HG03060 (cell line): ENCODE measurements at regions not wholly inside any gene's neighbourhood (a gene's known extent, or its start where the extent isn't known, plus 50 kb on each side); places are given as distances from the start of the nearest gene placed in this dataset.

Experiments used
- ATAC-seq: cut with Tn5 transposase; IDR thresholded peaks from one replicate; pipeline ENCODE4 v1.9.1; 2021; ENCODE audit warnings: low read depth, moderate number of reproducible peaks; ENCODE audit not compliant: unreplicated experiment

DNA sequence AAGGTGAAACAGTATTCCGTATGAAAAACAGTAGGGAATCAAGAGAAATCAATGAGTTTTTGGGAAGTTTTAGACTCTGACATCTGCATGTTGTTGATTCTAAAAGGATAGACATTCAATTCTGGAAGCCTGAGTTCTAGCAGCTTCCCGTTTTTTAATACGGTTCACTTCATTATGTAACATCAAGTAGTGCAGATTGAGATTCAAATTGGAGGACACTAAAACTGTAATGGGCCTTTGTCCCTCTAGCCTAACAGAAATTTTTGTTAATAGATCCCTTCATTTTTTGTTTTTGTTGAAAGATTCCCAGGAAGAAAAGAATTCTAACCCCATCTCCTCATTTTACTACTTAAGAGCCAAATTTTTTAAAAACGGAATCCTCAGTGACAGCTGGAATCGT is 384.6 kb downstream of the SH3GL2 start:
- no peak for ATAC-seq

DNA sequence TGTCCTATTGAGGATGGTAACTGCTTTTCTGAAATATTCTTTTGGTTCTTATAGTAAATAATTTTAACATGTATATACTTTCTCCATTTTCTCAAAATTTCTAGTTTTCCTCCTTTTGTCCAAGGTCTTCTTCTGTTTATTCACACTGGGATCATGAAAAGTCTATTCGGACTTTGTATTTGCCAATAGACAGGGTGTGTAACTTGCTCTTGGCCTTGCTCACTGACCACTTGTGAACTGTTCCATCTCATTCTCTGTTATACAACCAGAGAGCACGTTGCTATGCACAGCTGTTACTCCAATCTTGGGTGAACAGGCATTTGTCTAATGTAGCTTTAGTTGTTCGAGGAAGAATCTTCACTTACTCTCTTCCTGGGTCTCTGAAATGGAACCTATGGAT is 388.9 kb downstream of the SH3GL2 start:
- no peak for ATAC-seq

DNA sequence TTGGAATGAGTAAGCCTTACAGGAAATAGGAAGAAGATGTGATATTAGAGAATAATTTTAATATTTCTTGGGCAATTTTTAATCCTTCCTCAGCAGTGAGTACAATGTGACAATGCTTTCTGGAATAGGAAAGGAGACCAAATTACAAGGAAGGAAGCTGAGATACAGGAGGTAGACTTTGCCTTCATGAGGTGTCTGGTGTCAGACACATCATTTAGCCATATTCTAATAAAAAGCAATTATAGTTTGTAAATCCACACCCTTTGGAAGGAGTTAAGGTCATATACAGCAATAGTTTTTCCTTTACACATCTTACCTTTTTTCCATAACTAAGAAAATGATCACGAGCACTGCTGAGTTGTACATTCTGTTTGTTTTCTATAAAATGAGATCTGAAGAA is 390.4 kb downstream of the SH3GL2 start:
- ATAC-seq: no peak

DNA sequence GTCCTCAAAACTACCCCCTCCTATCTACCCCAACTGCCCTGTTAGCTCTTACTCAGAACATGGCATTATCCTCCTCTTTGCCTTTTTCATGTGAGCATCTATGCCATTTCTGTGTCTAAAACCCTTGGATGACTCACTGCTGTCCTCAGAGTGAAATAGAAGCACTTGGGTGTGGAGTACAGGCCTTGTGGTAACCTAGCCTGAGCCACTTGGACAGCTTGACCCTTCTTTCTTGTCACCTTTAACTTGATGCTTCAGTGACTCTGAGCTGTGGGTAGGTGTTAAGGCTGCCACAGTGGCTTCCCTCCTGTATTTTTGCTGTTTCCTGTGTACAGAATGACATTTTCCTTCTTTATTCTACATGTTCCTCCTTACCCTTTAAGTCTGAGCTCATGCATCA is 391.4 kb downstream of the SH3GL2 start:
- ATAC-seq: no peak

DNA sequence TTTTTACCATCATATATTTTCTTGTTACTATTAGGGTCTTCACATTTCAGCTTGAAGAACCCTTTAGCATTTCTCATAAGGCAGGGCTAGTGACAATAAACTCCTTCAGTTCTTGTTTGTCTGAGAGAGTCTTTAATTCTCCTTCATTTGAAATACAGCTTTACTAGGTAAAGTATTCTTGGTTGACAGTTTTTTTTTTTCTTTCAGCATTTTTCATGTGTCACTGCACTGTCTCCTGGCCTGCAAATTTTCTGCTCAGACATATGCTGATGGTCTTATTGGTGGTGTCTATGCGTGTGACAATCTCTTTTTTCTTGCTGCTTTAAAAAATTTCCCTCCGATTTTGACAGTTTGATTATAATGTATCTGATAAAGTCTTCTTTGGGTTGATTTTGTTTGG is 399.9 kb downstream of the SH3GL2 start:
- ATAC-seq: no peak

DNA sequence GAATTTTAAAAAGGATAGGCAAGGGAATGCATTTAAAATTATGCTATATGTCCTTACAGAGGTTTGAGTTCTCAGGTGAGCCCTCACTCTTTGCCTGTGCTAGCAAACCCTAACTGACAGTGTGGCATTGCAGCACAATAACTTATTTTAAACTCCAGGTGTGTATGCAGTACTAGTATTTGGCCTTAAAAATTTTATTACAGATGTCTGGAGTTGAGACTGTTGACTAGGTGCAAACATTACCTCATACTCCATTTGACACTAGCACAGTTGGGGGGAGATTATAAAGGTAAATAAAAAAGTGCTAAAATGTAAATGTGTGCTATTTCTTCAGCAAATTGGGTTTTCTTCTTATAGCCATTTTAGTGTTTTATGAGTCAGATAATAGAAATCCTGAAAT is 407.7 kb downstream of the SH3GL2 start:
- ATAC-seq: no peak

DNA sequence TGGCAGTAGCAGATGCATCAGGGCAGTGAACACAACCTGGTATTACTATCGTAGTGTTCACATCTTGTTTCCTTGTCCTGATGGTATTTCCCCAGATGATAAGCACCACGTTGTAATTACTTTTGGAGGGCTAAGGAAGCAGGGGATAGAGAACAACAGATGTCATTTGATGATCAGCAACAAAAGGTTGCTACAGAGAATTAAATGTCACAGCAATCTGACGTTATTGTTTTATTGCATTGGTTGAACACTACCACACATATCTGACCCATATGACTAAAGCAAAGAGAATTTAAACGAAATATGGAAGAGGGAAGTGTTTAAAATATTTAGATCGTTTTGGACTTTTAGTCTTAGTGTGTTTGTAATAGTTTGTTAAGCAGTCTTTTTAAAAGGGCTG is 408.3 kb downstream of the SH3GL2 start:
- no peak for ATAC-seq

DNA sequence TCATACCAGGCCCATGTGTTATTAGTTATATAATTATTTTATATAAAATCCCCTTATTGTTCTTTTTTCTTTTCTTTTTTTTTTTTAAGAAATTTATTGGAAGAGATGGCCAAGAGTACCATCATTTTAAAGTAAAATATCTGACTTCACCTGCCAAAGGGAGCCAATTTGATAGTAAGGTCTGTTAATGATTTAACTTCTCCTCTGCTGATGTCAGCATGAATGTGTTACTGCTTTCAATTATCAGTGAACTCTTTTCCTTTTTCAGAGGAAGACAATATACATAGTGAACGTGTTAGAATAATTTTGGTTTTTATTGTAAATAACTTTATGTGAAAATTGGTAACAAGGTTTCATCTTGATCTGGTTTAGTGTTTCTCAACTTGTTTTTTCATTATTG is 409.6 kb downstream of the SH3GL2 start:
- no peak for ATAC-seq

DNA sequence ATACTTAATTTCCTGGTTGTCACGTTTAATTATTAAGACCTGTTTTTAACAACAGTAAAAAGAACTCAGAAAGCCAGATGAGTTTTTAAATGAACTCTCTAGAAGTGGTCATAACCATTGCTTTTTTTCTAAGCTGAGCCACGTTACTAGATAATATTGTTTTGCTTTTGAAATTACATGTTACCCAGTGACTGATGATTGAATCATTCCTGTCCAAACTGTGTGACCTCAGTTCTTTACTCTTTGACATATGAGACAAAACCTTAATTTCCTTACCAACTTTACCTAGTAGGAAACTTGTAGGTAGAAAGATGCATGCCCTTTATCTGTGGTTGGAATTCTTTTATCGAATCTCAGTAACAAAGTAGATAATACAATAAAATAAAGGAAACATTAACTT is 411.7 kb downstream of the SH3GL2 start:
- no peak for ATAC-seq

DNA sequence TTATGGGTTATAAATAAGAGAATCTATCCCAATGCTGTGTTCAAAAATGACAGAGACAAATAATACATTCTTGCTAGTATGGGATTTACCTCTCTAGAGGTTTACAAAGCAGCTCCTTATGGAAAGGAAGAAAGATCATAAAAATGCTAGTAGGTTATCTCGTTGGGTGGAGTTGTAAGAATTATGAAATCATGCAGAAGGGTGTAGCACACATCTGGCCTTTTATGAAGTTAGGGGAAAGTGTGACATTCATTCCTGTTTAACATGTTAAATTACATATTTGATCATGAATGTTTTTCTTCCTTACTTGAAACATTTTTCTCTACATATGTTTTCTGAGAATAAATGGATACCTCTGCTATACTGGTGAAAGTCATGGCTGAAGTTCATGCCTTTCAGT is 414.2 kb downstream of the SH3GL2 start:
- ATAC-seq: no peak

DNA sequence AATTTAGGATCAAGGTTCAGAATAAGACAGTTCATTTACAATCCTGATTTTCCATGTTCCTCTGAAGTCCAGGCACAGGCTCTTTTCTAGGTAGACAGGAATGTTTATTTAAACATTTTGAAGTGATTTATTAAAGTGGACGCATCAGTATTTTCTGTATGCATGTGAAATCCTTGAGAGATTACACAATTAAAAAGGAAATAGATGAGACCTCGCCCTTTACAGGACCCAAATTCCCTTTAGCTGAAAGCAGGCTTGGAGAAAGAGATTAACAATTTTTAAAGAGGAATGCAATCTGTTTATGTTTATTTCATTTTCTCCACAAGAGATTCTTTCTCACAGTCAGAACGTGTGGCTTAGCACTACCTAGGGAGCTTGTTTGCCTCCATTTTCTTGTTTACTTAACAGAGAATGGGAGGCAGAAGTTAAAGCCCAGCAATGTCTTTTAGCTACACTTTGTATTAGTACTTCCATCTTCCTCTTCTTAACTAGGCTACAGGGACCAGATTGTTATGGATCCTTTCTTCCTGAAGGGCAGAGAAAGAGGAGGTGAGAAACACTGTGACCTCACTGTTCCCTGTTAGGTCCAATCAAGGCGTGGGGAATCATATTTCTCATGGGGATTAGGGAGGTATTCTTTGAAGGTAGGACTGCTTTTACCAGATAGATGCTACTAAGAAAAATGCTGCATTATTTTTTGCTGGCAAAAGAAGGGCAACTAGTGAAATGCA is 416.0 kb downstream of the SH3GL2 start:
- ATAC-seq: no peak

DNA sequence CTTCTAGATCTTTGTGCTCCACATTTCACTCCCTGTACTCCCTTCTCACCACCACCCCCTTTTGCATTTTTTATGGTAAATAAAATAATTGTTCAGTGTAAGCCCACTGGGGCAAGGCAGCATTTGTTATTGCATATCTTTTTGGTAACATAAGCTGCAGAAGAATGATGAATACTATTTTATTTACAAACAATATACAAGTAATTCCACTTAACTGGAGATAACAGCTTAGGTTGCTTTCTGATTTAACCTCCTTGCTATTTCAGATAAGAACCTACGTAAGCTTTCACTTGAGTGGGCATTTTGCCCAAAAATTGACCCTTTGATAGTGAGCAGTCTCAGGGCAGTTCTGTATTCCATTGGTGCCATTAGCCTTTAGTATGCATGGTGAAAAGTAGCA is 417.9 kb downstream of the SH3GL2 start:
- ATAC-seq: no peak

DNA sequence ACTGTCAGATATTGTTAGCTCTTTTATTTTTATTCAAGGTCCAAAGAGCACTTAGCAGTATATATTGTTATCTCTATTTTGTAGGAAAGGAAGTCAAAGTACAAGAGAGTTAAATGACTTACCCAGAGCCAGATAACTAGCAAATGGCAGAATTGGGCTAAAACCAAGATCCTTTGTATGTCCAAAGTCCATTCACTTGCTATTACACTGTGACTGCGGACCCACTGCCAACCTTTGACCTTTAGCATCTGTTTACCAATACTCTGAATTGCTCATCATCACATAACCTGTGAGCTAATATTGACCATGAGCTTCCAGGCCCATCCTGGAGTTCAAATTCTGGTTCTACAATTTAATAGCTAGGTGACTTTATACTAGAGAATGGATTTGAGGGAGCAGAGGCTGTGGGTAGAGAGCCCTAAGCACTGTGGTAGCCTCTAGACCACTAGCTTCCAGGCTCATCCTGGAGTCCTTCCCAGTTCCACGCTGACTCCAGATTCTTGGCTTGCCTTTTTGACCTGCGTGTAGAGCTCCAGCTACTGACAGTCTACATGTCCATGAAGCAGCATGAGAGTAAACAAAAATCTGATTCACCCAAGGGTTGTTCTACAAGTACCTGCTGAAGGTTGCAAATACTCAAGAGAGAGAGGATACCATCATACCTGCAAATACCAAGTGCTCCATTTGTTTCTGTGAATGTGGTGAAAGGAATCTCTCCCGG is 424.0 kb downstream of the SH3GL2 start:
- ATAC-seq: no peak

DNA sequence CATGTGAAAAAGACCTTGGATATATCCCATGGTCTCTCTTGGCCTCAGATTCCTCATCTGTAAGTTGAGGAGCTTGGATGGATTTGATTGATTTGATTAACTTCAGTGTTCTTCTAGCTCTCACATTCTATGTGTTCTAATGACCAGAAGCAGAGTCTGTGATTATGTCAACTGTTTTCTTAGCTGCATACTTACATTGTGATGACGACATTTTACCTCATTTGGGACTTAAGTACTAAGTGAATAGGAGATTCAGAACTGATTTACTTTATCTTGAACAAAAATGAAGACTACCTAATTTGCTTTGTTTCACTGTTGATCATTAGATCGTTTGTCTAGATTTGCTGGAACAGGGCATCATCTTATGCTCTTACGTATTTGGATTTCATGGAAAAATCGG is 427.7 kb downstream of the SH3GL2 start:
- ATAC-seq: no peak

DNA sequence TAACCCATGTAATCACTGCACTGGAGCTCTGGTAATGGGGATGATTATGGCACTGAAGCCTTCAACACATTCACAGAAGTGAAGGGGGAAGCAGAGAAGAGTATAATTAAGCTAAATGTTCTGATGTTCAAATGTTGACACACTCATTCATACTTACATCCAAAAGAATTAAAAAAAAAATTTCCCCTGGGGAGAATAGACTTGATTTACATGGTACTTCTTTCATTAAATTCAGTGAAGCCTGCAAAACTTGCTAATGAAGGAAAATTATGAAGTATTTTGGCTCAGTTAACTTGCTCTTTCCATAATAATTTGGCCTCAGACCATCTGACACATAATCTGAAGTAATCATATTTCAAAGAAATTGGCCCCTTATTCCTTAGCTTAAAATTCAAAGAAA is 428.8 kb downstream of the SH3GL2 start:
- no peak for ATAC-seq

DNA sequence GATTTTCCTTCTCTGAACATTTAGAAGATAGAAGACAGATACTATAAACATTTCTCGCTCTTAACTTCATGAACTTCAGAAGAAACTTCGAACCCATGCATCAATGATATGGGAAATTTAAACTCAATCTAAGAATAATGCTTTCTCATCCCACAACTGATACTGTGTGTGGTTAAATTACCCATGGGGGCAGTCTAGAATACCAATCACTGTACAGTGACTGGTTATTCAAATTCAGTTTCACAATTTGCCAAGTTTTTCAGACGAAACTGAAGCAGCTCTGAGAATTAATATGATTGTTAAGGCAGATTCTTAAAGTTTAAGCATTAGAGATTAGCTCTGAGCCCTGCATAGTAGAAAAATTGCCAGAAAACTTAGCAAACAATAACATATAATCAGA is 431.0 kb downstream of the SH3GL2 start:
- ATAC-seq: no peak

DNA sequence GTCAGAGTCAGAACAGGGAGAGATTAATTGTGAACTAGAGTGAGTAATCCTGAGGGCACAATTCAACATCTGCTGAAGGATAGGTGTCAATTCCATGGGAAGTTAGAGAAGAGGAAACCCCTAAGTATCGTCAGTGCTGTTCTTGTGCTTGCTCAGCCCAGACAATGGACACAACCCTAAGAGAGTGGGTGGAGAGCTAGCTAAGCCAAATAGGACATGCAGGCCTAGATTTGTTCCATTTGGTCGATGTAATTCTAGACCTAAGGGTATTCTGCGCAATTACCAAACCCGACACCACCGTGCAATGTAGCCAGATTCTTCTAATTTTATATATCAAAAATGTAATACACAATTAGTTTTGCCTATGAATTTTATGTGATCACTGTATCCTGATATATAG is 431.6 kb downstream of the SH3GL2 start:
- no peak for ATAC-seq

DNA sequence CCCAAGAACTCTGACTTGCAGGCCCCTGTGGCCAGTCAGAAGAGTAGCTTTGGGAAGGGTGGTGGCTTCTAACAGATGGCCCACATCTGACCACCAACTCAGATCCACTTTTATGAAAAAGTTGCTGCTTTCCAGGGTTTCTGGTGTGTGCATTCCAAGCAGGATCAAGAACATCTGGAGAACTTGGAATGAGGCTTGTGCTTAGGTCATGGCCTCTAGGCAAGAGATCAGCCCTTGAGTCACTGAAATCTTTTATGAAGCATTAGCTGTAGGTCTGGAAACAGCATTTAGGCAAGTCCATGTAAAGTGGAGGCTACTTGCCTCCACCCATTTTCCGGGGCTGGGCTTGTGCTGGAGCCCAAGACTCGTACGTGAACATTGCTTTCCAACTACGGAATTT is 433.3 kb downstream of the SH3GL2 start:
- ATAC-seq: no peak

DNA sequence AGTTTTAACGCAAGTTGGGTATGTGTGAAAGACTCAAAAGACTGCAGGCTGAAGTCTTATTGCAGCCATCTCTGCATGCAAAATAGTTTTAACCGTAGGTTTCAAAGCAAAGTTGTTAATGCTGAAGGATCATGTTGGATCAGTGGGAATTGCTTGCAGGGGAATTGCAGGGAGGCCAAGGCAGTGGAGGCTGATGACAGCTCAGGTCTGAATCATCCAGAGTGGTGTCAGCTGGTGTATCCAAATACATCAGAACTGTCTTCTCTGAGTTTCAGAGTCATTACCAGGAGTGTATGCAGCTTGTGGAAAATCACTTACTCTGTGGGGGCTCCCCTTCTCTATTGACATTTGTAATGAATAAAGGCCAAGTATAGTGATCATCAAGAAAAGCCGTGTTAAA is 435.7 kb downstream of the SH3GL2 start:
- ATAC-seq: no peak

DNA sequence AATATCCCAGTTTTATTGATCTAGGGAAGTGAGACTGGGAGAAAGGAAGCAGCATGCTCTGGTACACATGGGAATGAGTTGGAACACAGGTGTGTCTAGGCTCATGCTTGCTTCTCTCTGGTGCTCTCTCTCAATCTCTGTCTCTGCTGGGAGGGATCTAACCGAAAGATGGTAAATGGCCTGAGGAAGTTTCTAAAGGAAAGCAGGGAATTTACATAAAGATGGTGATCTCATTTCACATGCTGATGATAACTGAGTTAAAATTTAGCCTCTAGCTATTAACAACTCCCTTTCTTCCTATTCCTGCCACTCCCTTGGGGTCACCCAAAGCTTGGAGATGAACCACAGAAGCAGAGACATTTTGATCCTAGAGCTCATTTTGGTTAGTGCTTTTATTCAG is 436.2 kb downstream of the SH3GL2 start:
- no peak for ATAC-seq

DNA sequence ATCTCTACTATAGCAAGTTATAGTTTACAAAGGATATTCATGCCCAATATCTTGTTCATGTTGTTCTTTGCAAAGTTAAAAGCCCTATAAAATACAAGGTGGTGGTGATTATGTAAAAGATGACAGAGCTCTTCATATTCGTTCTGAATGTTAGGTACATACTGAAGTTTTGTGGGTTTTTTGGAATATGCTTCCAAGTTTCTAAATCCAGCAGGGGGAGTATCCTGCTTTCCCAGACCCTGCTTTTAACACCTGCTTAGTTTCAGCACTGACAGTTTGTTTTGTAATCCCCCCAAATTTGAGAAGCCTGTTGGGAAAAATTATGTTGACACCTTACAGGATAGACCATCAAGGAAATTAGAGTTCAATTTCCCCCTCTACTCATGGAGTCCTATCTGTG is 438.3 kb downstream of the SH3GL2 start:
- ATAC-seq: no peak

DNA sequence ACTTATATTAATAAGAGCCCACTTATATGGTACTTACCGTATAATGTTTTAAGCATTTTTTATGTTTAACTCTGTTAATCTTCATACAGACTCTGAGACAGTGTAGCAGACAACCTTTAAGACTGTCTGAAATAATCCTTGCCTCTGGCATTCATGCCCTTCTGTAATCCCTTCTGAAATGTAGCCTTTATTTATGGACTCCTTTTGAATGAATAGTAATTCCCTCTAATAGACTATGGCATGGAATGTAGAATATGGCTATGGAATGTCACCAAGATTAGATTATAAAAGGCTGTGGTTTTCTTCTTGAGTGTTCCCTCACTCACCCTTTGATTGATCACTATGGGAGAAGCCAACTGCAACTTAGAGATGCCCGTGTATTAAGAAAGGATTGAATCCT is 439.4 kb downstream of the SH3GL2 start:
- no peak for ATAC-seq
